HCT116 (cell line): ENCODE measurements at regions not wholly inside any gene's neighbourhood (a gene's known extent, or its start where the extent isn't known, plus 50 kb on each side); places are given as distances from the start of the nearest gene placed in this dataset.

Source experiments
- ATAC-seq: fragments of 200-7000 bp; cut with Tn5 transposase; 2 replicates; pipeline ENCODE4 v1.9.1; 2020; ENCODE audit warnings: mild to moderate bottlenecking, moderate library complexity
- BruUV-seq: library from RNA; stranded (reverse); fragments of 400-500 nt; replicated peaks from 2 replicates; lab custom pipeline; 2021; lab: Mats Ljungman, UMichigan
- CTCF ChIA-PET: fragments of 300-600 bp; sonication (Branson Sonifier 250); formaldehyde crosslinking; loops from one replicate; lab custom pipeline; 2021; ENCODE audit warnings: antibody characterized with exemption; lab: Charles Lee
- POLR2A ChIA-PET: fragments of 300-600, 350-600 bp; sonication (Branson Sonifier 250); formaldehyde crosslinking; loops from one replicate; lab custom pipeline; 2021; ENCODE audit warnings: antibody characterized with exemption; lab: Charles Lee
- RAD21 ChIA-PET, 2 experiments: fragments of 300-600 bp; sonication (Branson Sonifier 250); formaldehyde crosslinking; loops; one replicate each; lab custom pipeline; 2023; ENCODE audit warnings: low total read pairs in 2 of 2; ENCODE audit not compliant: uncharacterized antibody in 2 of 2, unreplicated experiment in 2 of 2, low non-redundant PET in 1 of 2; lab: Charles Lee
- DNase-seq: peaks from one replicate; pipeline ENCODE4 v3.0.0-alpha.2; 2010; ENCODE audit warnings: low read depth, low spot score
- H2AFZ ChIP-seq: fragments of 200-600 bp; shearing (Covaris generic), sonication (generic); 2 replicates; pipeline ENCODE4 v1.6.1; 2017; ENCODE audit warnings: low read depth, mixed run types, mixed read lengths, antibody characterized with exemption, low read length; ENCODE audit not compliant: poor library complexity, severe bottlenecking
- H3K27ac ChIP-seq: 2 replicates; pipeline ENCODE4 v1.5.1; 2012; ENCODE audit warnings: low read depth, low read length
- H3K27me3 ChIP-seq: fragments of 200-600 bp; sonication (generic); 2 replicates; pipeline ENCODE4 v1.6.1; 2016; ENCODE audit warnings: mixed run types, low read length, mixed read lengths; ENCODE audit not compliant: insufficient read depth
- H3K36me3 ChIP-seq, 2 experiments: fragments of 200-500 bp in 1 of 2; fragments of 200-600 bp in 1 of 2; sonication (Bioruptor generic) in 1 of 2; sonication (generic) in 1 of 2; 2 replicates each; pipeline versions ENCODE4 v1.5.1 to v1.6.1; 2014 to 2016; ENCODE audit warnings: low read length in 2 of 2, inconsistent platforms in 1 of 2, mixed read lengths in 1 of 2, mixed run types in 1 of 2; ENCODE audit not compliant: insufficient read depth in 2 of 2, control insufficient read depth in 1 of 2
- H3K4me1 ChIP-seq, 2 experiments: fragments of 200-600 bp in 1 of 2; sonication (generic) in 1 of 2; 2 replicates each; pipeline versions ENCODE4 v1.5.1 to v1.6.1; 2012 to 2017; ENCODE audit warnings: low read length in 2 of 2, inconsistent platforms in 1 of 2, mild to moderate bottlenecking in 1 of 2, mixed read lengths in 1 of 2, mixed run types in 1 of 2, moderate library complexity in 1 of 2; ENCODE audit not compliant: insufficient read depth in 2 of 2, control insufficient read depth in 1 of 2
- H3K4me2 ChIP-seq: fragments of 200-600 bp; sonication (generic); 2 replicates; pipeline ENCODE4 v1.6.1; 2017; ENCODE audit warnings: mixed run types, low read length, mixed read lengths
- H3K4me3 ChIP-seq, 2 experiments: fragments of 200-600 bp in 1 of 2; sonication (generic) in 1 of 2; replicated peaks in 1 of 2; 2 replicates each; pipeline ENCODE4 v1.5.1; 2011 to 2016; ENCODE audit warnings: low read length in 2 of 2, control low read depth in 1 of 2, low read depth in 1 of 2, mild to moderate bottlenecking in 1 of 2, mixed read lengths in 1 of 2, mixed run types in 1 of 2
- H3K79me2 ChIP-seq: fragments of 200-600 bp; sonication (generic); 2 replicates; pipeline ENCODE4 v1.6.1; 2017; ENCODE audit warnings: mild to moderate bottlenecking, mixed run types, low read length, moderate library complexity, mixed read lengths; ENCODE audit not compliant: insufficient read depth
- H3K9ac ChIP-seq: fragments of 200-600 bp; sonication (generic); 2 replicates; pipeline ENCODE4 v1.6.1; 2016; ENCODE audit warnings: low read length, mixed read lengths
- H3K9me2 ChIP-seq: fragments of 200-600 bp; sonication (generic), shearing (Covaris generic); 2 replicates; pipeline ENCODE4 v1.6.1; 2017; ENCODE audit warnings: mixed run types, mild to moderate bottlenecking, moderate library complexity; ENCODE audit not compliant: insufficient read depth
- H3K9me3 ChIP-seq, 2 experiments: fragments of 200-500 bp in 1 of 2; fragments of 200-600 bp in 1 of 2; sonication (Bioruptor generic) in 1 of 2; sonication (generic) in 1 of 2; 2 replicates each; pipeline ENCODE4 v1.6.1; 2014 to 2017; ENCODE audit warnings: low read length in 2 of 2, mixed read lengths in 2 of 2, inconsistent platforms in 1 of 2, low read depth in 1 of 2, mild to moderate bottlenecking in 1 of 2, mixed run types in 1 of 2, moderate library complexity in 1 of 2; ENCODE audit not compliant: control insufficient read depth in 1 of 2, insufficient read depth in 1 of 2
- H4K20me1 ChIP-seq: fragments of 200-600 bp; sonication (generic), shearing (Covaris generic); 2 replicates; pipeline ENCODE4 v1.6.1; 2017; ENCODE audit warnings: mixed run types, mild to moderate bottlenecking, moderate library complexity; ENCODE audit not compliant: insufficient read depth
- FOSL1 ChIP-seq: IDR thresholded peaks from 2 replicates; pipeline ENCODE4 v1.6.1; 2012; ENCODE audit warnings: low read depth
- JUND ChIP-seq: IDR thresholded peaks from 2 replicates; pipeline ENCODE4 v1.6.1; 2012
- TCF7L2 ChIP-seq: IDR thresholded peaks from 2 replicates; pipeline ENCODE4 v1.7.0; 2011; ENCODE audit warnings: borderline replicate concordance, inconsistent platforms; ENCODE audit not compliant: insufficient read depth, insufficient read length; ENCODE audit errors: extremely low read depth
- intact Hi-C: fragments of 100-400 bp; cut with micrococcal nuclease; formaldehyde crosslinking; loops from 2 replicates; pipeline ENCODE4 v1.10.0; 2022

DNA sequence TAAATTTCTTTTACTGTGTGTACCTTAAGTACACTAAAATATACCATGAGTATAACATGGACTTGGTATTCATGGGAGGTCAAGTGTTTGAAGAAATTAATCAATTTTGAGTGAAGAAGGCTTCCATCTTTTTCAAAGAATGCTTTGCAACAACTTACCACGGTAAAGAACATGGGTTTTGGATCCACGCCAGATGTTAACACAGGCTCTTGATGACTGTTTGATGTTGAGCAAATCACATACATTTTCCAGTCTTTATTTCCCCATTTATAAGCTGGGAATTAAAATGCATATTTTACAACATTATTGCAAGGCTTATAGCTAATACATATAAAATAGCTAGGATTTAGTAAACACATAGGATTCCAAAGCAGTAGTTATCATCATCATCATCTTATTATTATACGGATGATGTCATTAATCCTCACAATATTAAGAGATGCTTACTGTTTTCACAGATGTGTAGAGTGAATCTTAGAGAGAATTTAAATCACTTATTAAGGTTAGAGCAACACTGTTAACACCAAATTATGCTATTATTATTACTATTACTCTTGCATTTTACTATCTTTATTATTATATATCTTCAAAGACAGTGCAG is 362.0 kb downstream of the PRELID2 start:
- ATAC-seq (no peak), DNase-seq (no peak)
- H3K4me1 ChIP-seq: peaks cover 0 to 13% of the 10 kb centered on the region in 2 experiments; a peak in 2 of 4 replicates
- no peak for TF ChIP-seq JUND
- H3K9me2 ChIP-seq: no peaks in the 10 kb centered on the region
- H3K9me3 ChIP-seq: no peaks in the 10 kb centered on the region
- H3K9ac ChIP-seq: no peak overlapping the region
- H3K4me2 ChIP-seq: no peak overlapping the region
- ChIA-PET POLR2A (no interaction called here), CTCF (no interaction called here), RAD21 (no interaction called here)
- no peaks in the 10 kb centered on the region for H3K36me3 ChIP-seq
- no peak overlapping the region for H2AFZ ChIP-seq
- no peak overlapping the region for H3K27ac ChIP-seq
- intact Hi-C loops: no loop called here
- H3K27me3 ChIP-seq: no peaks in the 10 kb centered on the region
- no peaks in the 10 kb centered on the region for H4K20me1 ChIP-seq
- no peak overlapping the region for H3K4me3 ChIP-seq
- no peaks in the 10 kb centered on the region for H3K79me2 ChIP-seq
- BruUV-seq: no TSS peak

DNA sequence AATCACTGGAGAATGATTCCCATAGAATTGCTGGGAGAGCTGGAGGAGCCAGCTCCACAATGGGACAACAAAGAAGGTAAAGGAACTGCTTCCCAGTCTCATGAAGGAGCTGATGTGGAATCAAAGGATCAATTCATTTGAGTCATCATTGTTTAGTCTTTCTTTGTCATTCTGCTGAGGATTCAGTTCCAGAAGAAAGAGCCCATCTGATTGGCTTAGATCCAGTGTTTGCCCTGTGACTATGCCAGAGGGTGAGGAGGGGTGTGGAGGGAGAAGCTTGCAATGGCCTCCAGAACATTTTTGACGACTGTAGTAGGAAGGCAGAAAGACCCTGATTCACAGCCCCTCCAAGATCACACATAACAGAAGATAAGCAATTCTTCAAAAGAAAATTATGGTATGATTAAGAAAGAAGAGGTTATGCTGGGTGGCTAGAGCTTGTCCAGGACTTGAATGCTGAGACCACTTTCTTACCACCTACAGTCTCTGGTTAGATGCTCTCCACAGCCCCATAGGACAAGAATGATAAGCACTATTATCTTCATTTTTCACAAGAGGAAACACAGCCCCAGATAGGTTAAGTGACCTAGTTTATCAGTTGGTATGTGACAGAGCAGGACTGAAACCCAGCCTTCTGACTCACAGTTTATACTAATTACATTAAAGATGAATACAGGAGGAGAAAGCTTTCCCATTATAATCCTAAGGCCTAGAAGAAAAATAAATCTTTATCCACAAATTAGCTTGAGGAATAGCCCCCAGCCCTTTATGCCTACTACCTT is 363.1 kb downstream of the PRELID2 start:
- RAD21 ChIA-PET: no interaction called here

More for the DNA sequence above, 363.1 kb downstream of the PRELID2 start:
- Histone ChIP-seq H3K79me2 (no peaks in the 10 kb centered on the region), H2AFZ (no peak overlapping the region), H3K4me2 (peak overlapping the region; percentile 26), H3K27ac (no peak overlapping the region), H3K27me3 (no peaks in the 10 kb centered on the region), H3K9me3 (no peaks in the 10 kb centered on the region), H3K9ac (no peak overlapping the region), H4K20me1 (no peaks in the 10 kb centered on the region), H3K4me3 (no peak overlapping the region), H3K9me2 (no peaks in the 10 kb centered on the region)
- DNase-seq (no peak), ATAC-seq (peak; percentile 50; the same call in 1 of the 2 replicates)
- POLR2A ChIA-PET: no interaction called here
- intact Hi-C loops: no loop called here
- BruUV-seq: no TSS peak
- TF ChIP-seq TCF7L2 (no peak), JUND (peak; percentile 23; the same call in 1 of the 2 replicates), FOSL1 (0 out of 2 replicates have a peak, but pooled peaks have one; percentile 17)
- TF ChIP-seq, all 23 proteins: peak for 2
- Histone ChIP-seq H3K4me1 (peaks cover 0 to 13% of the 10 kb centered on the region in 2 experiments; a peak in 2 of 4 replicates), H3K36me3 (no peaks in the 10 kb centered on the region)
- CTCF ChIA-PET: no interaction called here
